GM12878 (cell line): ENCODE measurements at regions not wholly inside any gene's neighbourhood (a gene's known extent, or its start where the extent isn't known, plus 50 kb on each side); places are given as distances from the start of the nearest gene placed in this dataset.

Experiments
- ATAC-seq: fragments of 200-7000 bp; cut with Tn5 transposase; 3 replicates; pipeline ENCODE4 v1.9.1; 2020; ENCODE audit warnings: mild to moderate bottlenecking, moderate library complexity
- BruUV-seq: library from RNA; stranded (reverse); fragments of 400-500 nt; replicated peaks from 2 replicates; lab custom pipeline; 2021; lab: Mats Ljungman, UMichigan
- CTCF ChIA-PET: fragments of 300-600 bp; sonication (Branson Sonifier 250); formaldehyde crosslinking; extraction: SDS; loops from one replicate; lab custom pipeline; 2021; ENCODE audit warnings: inconsistent platforms; lab: Yijun Ruan, JAX
- POLR2A ChIA-PET: fragments of 350-600 bp; formaldehyde crosslinking; extraction: SDS; loops from one replicate; lab custom pipeline; 2021; ENCODE audit warnings: inconsistent platforms; lab: Charles Lee
- RAD21 ChIA-PET: fragments of 300-600 bp; sonication (Branson Sonifier 250); formaldehyde crosslinking; loops from one replicate; lab custom pipeline; 2023; ENCODE audit warnings: antibody characterized with exemption; ENCODE audit not compliant: unreplicated experiment; lab: Charles Lee
- SMC1A ChIA-PET: fragments of 300-600 bp; sonication (Branson Sonifier 250); formaldehyde crosslinking; loops from one replicate; lab custom pipeline; 2023; ENCODE audit not compliant: unreplicated experiment, uncharacterized antibody; lab: Charles Lee
- DNase-seq: peaks from one replicate; pipeline ENCODE4 v3.0.0-alpha.2; 2011; ENCODE audit warnings: low read depth, low spot score
- FAIRE-seq: peaks from 3 replicates; lab custom pipeline; 2011; peaks lifted over from hg19 to GRCh38; lab: Jason Lieb, UNC
- H2AFZ ChIP-seq: 2 replicates; pipeline ENCODE4 v1.6.0; 2011; ENCODE audit warnings: low read depth, low read length, control low read depth; ENCODE audit not compliant: control insufficient read depth
- H3K27ac ChIP-seq: 2 replicates; pipeline ENCODE4 v1.5.1; 2011; ENCODE audit warnings: control low read depth; ENCODE audit not compliant: control insufficient read depth, insufficient read depth
- H3K27me3 ChIP-seq, 2 experiments: replicated peaks in 1 of 2; 2 replicates each; pipeline versions ENCODE4 v1.6.0 to v1.6.1; 2011; ENCODE audit warnings: low read length in 1 of 2; ENCODE audit not compliant: control insufficient read depth in 2 of 2, insufficient read depth in 2 of 2
- H3K36me3 ChIP-seq, 2 experiments: 2 replicates each; pipeline ENCODE4 v1.5.1; 2011; ENCODE audit warnings: low read length in 1 of 2; ENCODE audit not compliant: control insufficient read depth in 2 of 2, insufficient read depth in 2 of 2
- H3K4me1 ChIP-seq: 2 replicates; pipeline ENCODE4 v1.6.1; 2011; ENCODE audit warnings: mild to moderate bottlenecking, low read length, moderate library complexity, mixed read lengths; ENCODE audit not compliant: control insufficient read depth, insufficient read depth
- H3K4me2 ChIP-seq: 2 replicates; pipeline ENCODE4 v1.6.0; 2011; ENCODE audit warnings: control low read depth; ENCODE audit not compliant: control insufficient read depth, insufficient read depth
- H3K4me3 ChIP-seq: fragments of 200-600 bp; sonication (generic); 2 replicates; pipeline ENCODE4 v1.5.1; 2016
- H3K79me2 ChIP-seq: 2 replicates; pipeline ENCODE4 v1.6.0; 2011; ENCODE audit warnings: low read length; ENCODE audit not compliant: control insufficient read depth, insufficient read depth
- H3K9ac ChIP-seq: 2 replicates; pipeline ENCODE4 v1.8.0; 2011; ENCODE audit warnings: low read length, control low read depth, mixed read lengths; ENCODE audit not compliant: control insufficient read depth, insufficient read depth
- H3K9me3 ChIP-seq: replicated peaks from 3 replicates; pipeline ENCODE4 v1.5.1; 2011; ENCODE audit warnings: mild to moderate bottlenecking, low read length; ENCODE audit not compliant: control insufficient read depth, insufficient read depth
- H4K20me1 ChIP-seq: 2 replicates; pipeline ENCODE4 v1.6.0; 2011; ENCODE audit not compliant: control insufficient read depth, insufficient read depth
- CREM ChIP-seq: IDR thresholded peaks from 2 replicates; pipeline ENCODE4 v1.6.1; 2014; ENCODE audit warnings: antibody characterized with exemption, low read depth
- E4F1 ChIP-seq: fragments of 450-650 bp; IDR thresholded peaks from 2 replicates; pipeline ENCODE4 v1.6.1; 2018; ENCODE audit warnings: borderline replicate concordance, mild to moderate bottlenecking; ENCODE audit not compliant: partially characterized antibody
- ETV6 ChIP-seq, 2 experiments: fragments of 450-650 bp in 1 of 2; IDR thresholded peaks in 1 of 2; conservative IDR thresholded peaks in 1 of 2; 2 replicates each; pipeline ENCODE4 v1.6.1; 2014; ENCODE audit warnings: antibody characterized with exemption in 1 of 2, borderline replicate concordance in 1 of 2, low read depth in 1 of 2, mild to moderate bottlenecking in 1 of 2, moderate library complexity in 1 of 2
- HDAC2 ChIP-seq: fragments of 200-600 bp; sonication (generic); IDR thresholded peaks from 2 replicates; pipeline ENCODE4 v1.6.1; 2017
- MYB ChIP-seq: fragments of 150-350 bp; IDR thresholded peaks from 2 replicates; pipeline ENCODE4 v1.6.1; 2014; ENCODE audit warnings: mild to moderate bottlenecking, low read depth, low read length, borderline replicate concordance
- MYC ChIP-seq: IDR thresholded peaks from 2 replicates; pipeline ENCODE4 v1.6.1; 2011; ENCODE audit warnings: mild to moderate bottlenecking, low read length, moderate library complexity, inconsistent platforms; ENCODE audit not compliant: insufficient read depth, insufficient replicate concordance, insufficient read length, severe bottlenecking
- NFYA ChIP-seq: IDR thresholded peaks from 2 replicates; pipeline ENCODE4 v1.6.1; 2011; ENCODE audit warnings: low read depth, mild to moderate bottlenecking, low read length, improper control_type of control experiment, borderline replicate concordance
- RUNX3 ChIP-seq: IDR thresholded peaks from 2 replicates; pipeline ENCODE4 v1.6.1; 2012; ENCODE audit warnings: low read length, inconsistent platforms
- SIN3A ChIP-seq: IDR thresholded peaks from 2 replicates; pipeline ENCODE4 v1.6.1; 2012; ENCODE audit warnings: low read depth, low read length, improper control_type of control experiment
- SMARCA5 ChIP-seq: fragments of 450-650 bp; IDR thresholded peaks from 2 replicates; pipeline ENCODE4 v1.6.1; 2017; ENCODE audit warnings: mild to moderate bottlenecking
- STAT3 ChIP-seq: IDR thresholded peaks from 2 replicates; pipeline ENCODE4 v1.6.1; 2011; ENCODE audit warnings: low read depth, low read length, improper control_type of control experiment
- USF2 ChIP-seq: IDR thresholded peaks from 2 replicates; pipeline ENCODE4 v1.6.1; 2011; ENCODE audit warnings: low read depth, low read length, improper control_type of control experiment, borderline replicate concordance
- ZNF217 ChIP-seq: fragments of 450-650 bp; IDR thresholded peaks from 2 replicates; pipeline ENCODE4 v1.6.1; 2017; ENCODE audit warnings: antibody characterized with exemption, mild to moderate bottlenecking
- WGBS: methylation state at CpG from one replicate; pipeline ENCODE4 v1.1.6; 2016; ENCODE audit warnings: low lambda C conversion rate; ENCODE audit not compliant: insufficient replicate concordance, insufficient coverage; ENCODE audit errors: missing lambda C conversion rate; 5-methylcytosine and 5-hydroxymethylcytosine counted together
- in situ Hi-C: fragments of 300-500 bp; cut with MboI; formaldehyde crosslinking; loops from 9 replicates; pipeline ENCODE4 v1.14.3; 2018; ENCODE audit warnings: mixed read lengths
- intact Hi-C: fragments of 100-400 bp; cut with micrococcal nuclease; formaldehyde crosslinking; loops from one replicate; pipeline ENCODE4 v1.14.2; 2022; ENCODE audit not compliant: unreplicated experiment

GRCh38 chr4:153058671-153059060 lies 122.5 kb downstream of the FHDC1 start:
- BruUV-seq, result no TSS peak
- Histone ChIP-seq H3K9me3 (no peaks in the 10 kb centered on the region), H3K27me3 (no peaks in the 10 kb centered on the region), H3K27ac (no peak overlapping the region), H3K4me3 (no peak overlapping the region), H3K4me1 (no peaks in the 10 kb centered on the region), H3K4me2 (no peak overlapping the region), H3K9ac (no peak overlapping the region), H3K79me2 (no peaks in the 10 kb centered on the region), H3K36me3 (no peaks in the 10 kb centered on the region), H4K20me1 (no peaks in the 10 kb centered on the region), H2AFZ (no peak overlapping the region)
- FAIRE-seq (no peak), ATAC-seq (no peak), DNase-seq (no peak)
- CTCF ChIA-PET, result no interaction called here
- POLR2A ChIA-PET, result no interaction called here
- SMC1A ChIA-PET, result interaction anchor here (1.4 kb wide), 1 partner anchor 13 kb away, joined by 3 read pairs; no protein-coding TSS in a partner anchor
- 35% methylated on average over 3 of the region's 3 CpGs for WGBS
- RAD21 ChIA-PET, result no interaction called here
- TF ChIP-seq RUNX3 (no peak), NFYA (no peak), USF2 (no peak), MYC (no peak), MYB (no peak), STAT3 (no peak), CREM (no peak), SIN3A (no peak), ZNF217 (no peak), HDAC2 (no peak), E4F1 (no peak), ETV6 (conservative IDR thresholded peaks at IDR 0.05 in 1 of 2, IDR thresholded peaks at IDR 0.05 in 1 of 2; ENCODE audit: borderline replicate concordance in 1 of 2, low read depth in 1 of 2) (no peak), SMARCA5 (no peak)
- intact Hi-C loops (no loop called here), in situ Hi-C loops (no loop called here)
